Endothelial cell of hepatic sinusoid (primary cell): ENCODE measurements at regions not wholly inside any gene's neighbourhood (a gene's known extent, or its start where the extent isn't known, plus 50 kb on each side); places are given as distances from the start of the nearest gene placed in this dataset.

Source experiments
- in situ Hi-C: cut with HindIII; loops from 2 replicates; pipeline ENCODE4 v1.10.0; 2017; ENCODE audit warnings: low sequenced_read_pairs

- in situ Hi-C loops: no loop called here
Measured at GRCh38 chr12:124505001-124505818, 62.2 kb downstream of the NCOR2 start.

GRCh38 chr12:124504273-124505000 is 63.0 kb downstream of the NCOR2 start:
- in situ Hi-C loops: no loop called here

GRCh38 chr12:124503305-124503704 is 64.1 kb downstream of the NCOR2 start:
- in situ Hi-C loops: no loop called here

GRCh38 chr12:124502379-124502778 is 65.0 kb downstream of the NCOR2 start:
- in situ Hi-C loops: no loop called here

GRCh38 chr12:124501827-124502226 is 65.6 kb downstream of the NCOR2 start:
- in situ Hi-C loops: no loop called here

- in situ Hi-C loops: no loop called here
Measured at GRCh38 chr12:124501112-124501561, 66.3 kb downstream of the NCOR2 start.

GRCh38 chr12:124499898-124500244 is 67.5 kb downstream of the NCOR2 start:
- in situ Hi-C loops: loop anchor here (5.0 to 10.0 kb wide), 5 partner anchors 58 to 455 kb away; no protein-coding TSS in a partner anchor

GRCh38 chr12:124499190-124499753 is 68.1 kb downstream of the NCOR2 start:
- in situ Hi-C loops: loop anchor here (5.0 to 10.0 kb wide), 5 partner anchors 57 to 454 kb away; no protein-coding TSS in a partner anchor

- in situ Hi-C loops: loop anchor here (5.0 to 10.0 kb wide), 5 partner anchors 56 to 454 kb away; no protein-coding TSS in a partner anchor
Measured at GRCh38 chr12:124498275-124499189, 68.9 kb downstream of the NCOR2 start.

- in situ Hi-C loops: loop anchor here (5.0 to 10.0 kb wide), 5 partner anchors 55 to 453 kb away; no protein-coding TSS in a partner anchor
Measured at GRCh38 chr12:124497658-124498057, 69.8 kb downstream of the NCOR2 start.

GRCh38 chr12:124497039-124497438 is 70.4 kb downstream of the NCOR2 start:
- in situ Hi-C loops: loop anchor here (5.0 to 10.0 kb wide), 5 partner anchors 55 to 452 kb away; no protein-coding TSS in a partner anchor

GRCh38 chr12:124496584-124496983 is 70.8 kb downstream of the NCOR2 start:
- in situ Hi-C loops: loop anchor here (5.0 to 10.0 kb wide), 5 partner anchors 54 to 452 kb away; no protein-coding TSS in a partner anchor

GRCh38 chr12:124495194-124495983 is 72.0 kb downstream of the NCOR2 start:
- in situ Hi-C loops: loop anchor here (5.0 to 10.0 kb wide), 5 partner anchors 53 to 451 kb away; no protein-coding TSS in a partner anchor

GRCh38 chr12:124494751-124495129 is 72.7 kb downstream of the NCOR2 start:
- in situ Hi-C loops: loop anchor here (5.0 to 10.0 kb wide), 5 partner anchors 52 to 450 kb away; no protein-coding TSS in a partner anchor

- in situ Hi-C loops: loop anchor here (10.0 kb wide), 1 partner anchor 449 kb away; no protein-coding TSS in a partner anchor
Measured at GRCh38 chr12:124493809-124494750, 73.3 kb downstream of the NCOR2 start.

GRCh38 chr12:124492879-124493808 is 74.3 kb downstream of the NCOR2 start:
- in situ Hi-C loops: loop anchor here (10.0 kb wide), 1 partner anchor 448 kb away; no protein-coding TSS in a partner anchor
